WTC11 (cell line): ENCODE measurements at regions not wholly inside any gene's neighbourhood (a gene's known extent, or its start where the extent isn't known, plus 50 kb on each side); places are given as distances from the start of the nearest gene placed in this dataset.

Source experiments
- ATF3 ChIP-seq: sonication (generic); formaldehyde crosslinking; conservative IDR thresholded peaks from 2 replicates; pipeline ENCODE4 v1.8.1; 2022; ENCODE audit warnings: mild to moderate bottlenecking, missing genetic modification reagents
- CTCF ChIP-seq: fragments of 200-600 bp; IDR thresholded peaks from 2 replicates; pipeline ENCODE4 v1.8.0; 2022; ENCODE audit warnings: antibody characterized with exemption
- ESRRA ChIP-seq: sonication (generic); formaldehyde crosslinking; IDR thresholded peaks from 2 replicates; pipeline ENCODE4 v1.8.1; 2022; ENCODE audit warnings: mild to moderate bottlenecking, missing genetic modification reagents, borderline replicate concordance
- MAX ChIP-seq: sonication (generic); formaldehyde crosslinking; IDR thresholded peaks from 2 replicates; pipeline ENCODE4 v1.8.0; 2022; ENCODE audit warnings: mild to moderate bottlenecking, missing genetic modification reagents
- MYBL2 ChIP-seq: sonication (generic); formaldehyde crosslinking; IDR thresholded peaks from 2 replicates; pipeline ENCODE4 v1.8.1; 2023; ENCODE audit warnings: mild to moderate bottlenecking, moderate library complexity, missing genetic modification reagents
- NR2C2 ChIP-seq: sonication (generic); formaldehyde crosslinking; IDR thresholded peaks from 2 replicates; pipeline ENCODE4 v1.8.0; 2022; ENCODE audit warnings: mild to moderate bottlenecking, missing genetic modification reagents
- RELA ChIP-seq: sonication (generic); formaldehyde crosslinking; IDR thresholded peaks from 2 replicates; pipeline ENCODE4 v1.8.1; 2022; ENCODE audit warnings: missing genetic modification reagents, mild to moderate bottlenecking, borderline replicate concordance
- SP1 ChIP-seq: sonication (generic); formaldehyde crosslinking; conservative IDR thresholded peaks from 2 replicates; pipeline ENCODE4 v1.8.1; 2022; ENCODE audit warnings: missing genetic modification reagents
- TEAD1 ChIP-seq: sonication (generic); formaldehyde crosslinking; IDR thresholded peaks from 2 replicates; pipeline ENCODE4 v1.8.0; 2022; ENCODE audit warnings: mild to moderate bottlenecking, missing genetic modification reagents
- USF1 ChIP-seq: sonication (generic); formaldehyde crosslinking; IDR thresholded peaks from 2 replicates; pipeline ENCODE4 v1.8.0; 2022; ENCODE audit warnings: mild to moderate bottlenecking, missing genetic modification reagents
- ZBTB43 ChIP-seq: sonication (generic); formaldehyde crosslinking; IDR thresholded peaks from 2 replicates; pipeline ENCODE4 v1.8.1; 2023; ENCODE audit warnings: mild to moderate bottlenecking, missing genetic modification reagents
- ZNF512 ChIP-seq: sonication (generic); formaldehyde crosslinking; IDR thresholded peaks from 2 replicates; pipeline ENCODE4 v1.8.1; 2022; ENCODE audit warnings: missing genetic modification reagents, borderline replicate concordance

- no peak for TF ChIP-seq MAX (CRISPR knock-in tag)
- TF ChIP-seq ZNF512: no peak
- TF ChIP-seq NR2C2 (CRISPR knock-in tag): no peak
- TF ChIP-seq SP1 (CRISPR knock-in tag): no peak
- TF ChIP-seq RELA: no peak
- TF ChIP-seq CTCF: no peak
- TF ChIP-seq MYBL2 (CRISPR knock-in tag): no peak
- no peak for TF ChIP-seq TEAD1 (CRISPR knock-in tag)
- TF ChIP-seq ATF3 (CRISPR knock-in tag): no peak
- TF ChIP-seq USF1: no peak
- no peak for TF ChIP-seq ESRRA (CRISPR knock-in tag)
- no peak for TF ChIP-seq ZBTB43 (CRISPR knock-in tag)
These were observed 116.7 kb upstream of the ZMIZ1 start for GRCh38 chr10:78952030-78952429.
